ENCODE measurements at regions not wholly inside any gene's neighbourhood (a gene's known extent, or its start where the extent isn't known, plus 50 kb on each side); places are given as distances from the start of the nearest gene placed in this dataset.
"Not testable (repeated sequence)": the region's sequence is repeated elsewhere in the genome, so short reads cannot be mapped to it uniquely, and the experiment has no call there.

DNA sequence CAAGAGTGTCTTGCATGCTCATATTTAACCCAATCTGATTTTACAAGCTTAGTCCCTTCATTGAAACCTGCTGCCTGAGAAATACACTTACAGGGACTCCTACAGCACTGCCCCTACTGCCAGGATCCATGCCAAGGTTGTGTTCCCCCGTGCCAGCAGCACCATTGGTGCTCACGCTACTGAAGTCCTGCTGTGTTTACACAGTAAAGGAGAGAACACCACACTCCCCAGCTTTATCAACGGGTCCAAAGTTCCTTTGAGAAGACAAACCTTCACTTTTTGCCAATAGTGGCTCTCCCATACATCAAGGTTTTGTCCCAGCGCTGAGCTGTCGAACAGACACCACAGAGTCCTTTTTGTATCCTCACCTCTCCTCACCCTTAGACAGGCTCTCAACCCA, 155.1 kb upstream of the WWC1 start:
- H3K27ac ChIP-seq, result no peak overlapping the region
- H3K9me3 ChIP-seq, result no peaks in the 10 kb centered on the region
- no peaks in the 10 kb centered on the region for H3K27me3 ChIP-seq
- intact Hi-C loops (cut with DNase I), result no loop called here
- H3K36me3 ChIP-seq, result no peaks in the 10 kb centered on the region
- ATAC-seq (no peak), DNase-seq (no peak)
- no peak for TF ChIP-seq CTCF (IDR thresholded peaks at IDR 0.05)
- no peaks in the 10 kb centered on the region for H3K4me1 ChIP-seq
- no peak overlapping the region for H3K4me3 ChIP-seq

DNA sequence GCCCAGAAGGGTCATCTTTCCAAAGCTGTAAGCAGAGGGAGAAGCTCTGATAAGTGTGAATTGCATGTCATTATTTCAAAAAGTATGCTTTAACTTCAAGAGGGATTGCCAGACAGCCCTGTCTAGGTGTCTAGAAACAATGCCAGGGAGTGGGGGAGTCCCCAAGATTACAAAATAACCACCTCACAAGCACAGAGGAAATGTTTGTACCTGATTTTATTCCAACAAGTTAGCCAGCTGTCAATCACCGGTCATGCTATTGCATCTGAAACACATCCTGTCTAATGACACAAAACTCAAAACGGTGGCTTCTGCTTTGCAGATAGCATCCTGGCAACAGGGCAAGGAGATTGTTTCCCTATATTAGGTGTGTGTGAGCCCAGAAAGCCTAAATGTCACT, 154.2 kb upstream of the WWC1 start:
- ATAC-seq (no peak), DNase-seq (no peak)
- H3K4me3 ChIP-seq, result no peak overlapping the region
- H3K9me3 ChIP-seq, result no peaks in the 10 kb centered on the region
- no peak for TF ChIP-seq CTCF (IDR thresholded peaks at IDR 0.05)
- no peaks in the 10 kb centered on the region for H3K36me3 ChIP-seq
- intact Hi-C loops (cut with DNase I), result no loop called here
- no peak overlapping the region for H3K27ac ChIP-seq
- H3K4me1 ChIP-seq, result no peaks in the 10 kb centered on the region
- no peaks in the 10 kb centered on the region for H3K27me3 ChIP-seq

DNA sequence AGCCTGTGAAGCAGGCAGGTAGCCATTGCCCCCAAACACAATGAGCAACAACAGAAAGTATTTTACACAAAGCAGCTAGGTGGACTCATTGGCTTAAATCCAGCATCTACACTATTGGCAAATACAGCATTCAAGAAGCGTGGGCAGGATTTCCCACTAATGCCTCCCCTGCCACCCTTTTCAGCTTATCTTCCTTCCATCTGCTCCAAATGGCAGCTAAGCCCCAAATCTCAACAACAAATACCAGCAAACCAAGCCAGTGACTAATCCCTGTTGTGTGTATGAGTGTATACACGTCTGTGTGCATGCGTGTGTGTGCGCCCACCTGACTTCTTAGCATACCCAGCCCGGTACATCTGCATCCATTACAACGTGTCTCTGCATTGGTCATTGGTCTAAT, 151.2 kb upstream of the WWC1 start:
- DNase-seq, result no peak
- intact Hi-C loops (cut with DNase I), result no loop called here
- ATAC-seq, result no peak
- Histone ChIP-seq H3K9me3 (no peaks in the 10 kb centered on the region), H3K4me1 (no peaks in the 10 kb centered on the region), H3K27me3 (no peaks in the 10 kb centered on the region), H3K36me3 (no peaks in the 10 kb centered on the region), H3K4me3 (no peak overlapping the region), H3K27ac (no peak overlapping the region)
- TF ChIP-seq CTCF (IDR thresholded peaks at IDR 0.05), result no peak

DNA sequence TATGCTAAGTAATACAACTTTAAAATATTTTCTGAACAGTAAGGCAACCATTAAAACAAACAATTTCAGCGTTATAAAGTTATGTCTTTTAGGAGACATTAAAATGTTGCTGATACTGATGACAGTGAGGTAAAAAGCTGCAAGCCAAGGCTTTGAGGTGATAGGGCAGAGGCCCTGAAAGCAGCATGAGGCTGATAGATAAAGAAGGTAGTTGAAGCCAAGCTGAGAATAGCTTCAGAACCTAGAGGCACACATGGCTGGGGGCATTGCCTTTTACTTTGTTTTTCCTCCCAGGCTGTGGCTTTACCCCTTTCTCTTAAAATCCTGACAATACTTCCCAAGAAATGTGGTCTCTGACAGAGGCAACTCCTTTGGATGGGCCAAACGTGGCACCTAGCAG, 149.0 kb upstream of the WWC1 start:
- intact Hi-C loops (cut with DNase I), result no loop called here
- Histone ChIP-seq H3K4me3 (no peak overlapping the region), H3K9me3 (no peaks in the 10 kb centered on the region), H3K36me3 (no peaks in the 10 kb centered on the region), H3K27me3 (no peaks in the 10 kb centered on the region), H3K27ac (no peak overlapping the region), H3K4me1 (no peaks in the 10 kb centered on the region)
- no peak for TF ChIP-seq CTCF (IDR thresholded peaks at IDR 0.05)
- DNase-seq (no peak), ATAC-seq (no peak)

DNA sequence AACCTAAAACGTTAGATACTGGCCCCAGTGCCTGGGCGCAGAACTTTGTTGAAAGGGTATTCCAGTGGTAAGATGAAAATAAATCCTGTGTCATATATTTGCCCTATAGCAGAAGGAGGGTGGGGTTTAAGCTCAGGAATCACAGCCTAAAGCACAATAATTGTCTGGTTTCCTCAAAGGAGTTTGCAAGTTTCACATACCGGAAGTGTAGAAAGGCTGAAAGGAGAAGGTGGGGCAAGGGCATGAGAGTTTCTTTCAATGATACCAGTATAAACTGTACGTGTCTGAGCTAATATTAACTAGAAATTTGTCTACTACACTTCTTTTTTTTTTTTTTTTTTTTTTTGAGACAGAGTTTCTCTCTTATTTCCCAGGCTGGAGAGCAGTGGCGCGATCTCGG, 147.9 kb upstream of the WWC1 start:
- H3K9me3 ChIP-seq; H3K27me3 ChIP-seq; intact Hi-C loops (cut with DNase I); H3K36me3 ChIP-seq; H3K4me1 ChIP-seq; DNase-seq; H3K27ac ChIP-seq; H3K4me3 ChIP-seq: not testable (repeated sequence)
- ATAC-seq, result peak; percentile 59

DNA sequence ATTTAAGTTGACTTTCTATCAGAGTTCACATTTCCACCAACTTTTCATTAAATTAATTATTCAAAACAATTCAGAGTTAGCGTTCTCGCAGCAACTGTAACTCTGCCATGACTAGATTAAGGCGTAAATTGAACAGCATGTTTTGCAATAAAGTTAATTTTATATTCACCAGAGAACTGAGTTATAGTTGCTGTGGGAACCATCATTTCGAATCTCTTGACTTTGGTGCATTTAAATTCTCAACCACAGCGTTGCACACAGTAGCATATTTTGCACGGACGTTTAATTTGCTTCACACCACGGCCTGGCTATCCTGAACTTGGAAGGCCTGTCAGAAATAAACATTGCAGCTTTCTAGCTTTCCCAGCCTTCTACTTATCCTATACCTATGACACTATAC, 144.3 kb upstream of the WWC1 start:
- Histone ChIP-seq H3K9me3 (no peaks in the 10 kb centered on the region), H3K36me3 (no peaks in the 10 kb centered on the region), H3K4me3 (no peak overlapping the region), H3K27ac (no peak overlapping the region), H3K27me3 (no peaks in the 10 kb centered on the region), H3K4me1 (no peaks in the 10 kb centered on the region)
- ATAC-seq (no peak), DNase-seq (no peak)
- no peak for TF ChIP-seq CTCF (IDR thresholded peaks at IDR 0.05)
- intact Hi-C loops (cut with DNase I), result no loop called here

Measured in upper lobe of right lung (tissue), 1 donor.